B cell (primary cell): ENCODE measurements at regions not wholly inside any gene's neighbourhood (a gene's known extent, or its start where the extent isn't known, plus 50 kb on each side); places are given as distances from the start of the nearest gene placed in this dataset.

Source experiments
- ATAC-seq: fragments of 200-7000 bp; cut with Tn5 transposase; one replicate; pipeline ENCODE4 v1.10.0; 2021; ENCODE audit warnings: low read depth, mild to moderate bottlenecking, moderate number of reproducible peaks, moderate library complexity
- CTCF ChIA-PET: fragments of 350-600 bp; sonication (Branson Sonifier 250); formaldehyde crosslinking; loops from one replicate; lab custom pipeline; 2021; ENCODE audit warnings: antibody characterized with exemption, inconsistent platforms; lab: Charles Lee
- POLR2A ChIA-PET: fragments of 350-600 bp; sonication (Branson Sonifier 250); formaldehyde crosslinking; loops from one replicate; lab custom pipeline; 2021; ENCODE audit warnings: antibody characterized with exemption; lab: Charles Lee
- DNase-seq: peaks from one replicate; pipeline ENCODE4 v3.0.0; 2013
- H2AFZ ChIP-seq: 2 replicates; pipeline ENCODE4 v1.6.1; 2012; ENCODE audit warnings: mild to moderate bottlenecking, low read depth, low read length; ENCODE audit not compliant: insufficient read depth, poor library complexity, severe bottlenecking
- H3K27ac ChIP-seq, 2 donors: 1 replicate in 1 of 2; 2 replicates in 1 of 2; pipeline ENCODE4 v1.5.1; 2012 to 2013; ENCODE audit warnings: low read length in 2 of 2, mild to moderate bottlenecking in 2 of 2, moderate library complexity in 1 of 2
- H3K27me3 ChIP-seq, 4 experiments: fragments of 200-600 bp in 1 of 4; sonication (generic) in 1 of 4; replicated peaks in 1 of 4; 1 replicate in 2 of 4; 2 replicates in 2 of 4; pipeline versions ENCODE4 v1.6.1 to v1.7.0; 2013 to 2016; ENCODE audit warnings: low read length in 3 of 4, mild to moderate bottlenecking in 2 of 4, mixed read lengths in 1 of 4, moderate library complexity in 1 of 4; ENCODE audit not compliant: insufficient read depth in 4 of 4, control insufficient read depth in 3 of 4; ENCODE audit errors: control extremely low read depth in 1 of 4
- H3K36me3 ChIP-seq, 2 experiments: replicated peaks in 1 of 2; 1 replicate in 1 of 2; 2 replicates in 1 of 2; pipeline versions ENCODE4 v1.6.1 to v1.7.1; 2013; ENCODE audit warnings: low read length in 1 of 2; ENCODE audit not compliant: insufficient read depth in 2 of 2, control insufficient read depth in 1 of 2; ENCODE audit errors: control extremely low read depth in 1 of 2, extremely low read depth in 1 of 2
- H3K4me1 ChIP-seq, 2 donors: fragments of 200-600 bp in 1 of 2; sonication (generic) in 1 of 2; 1 replicate in 1 of 2; 2 replicates in 1 of 2; pipeline versions ENCODE4 v1.5.1 to v1.6.1; 2013 to 2017; ENCODE audit warnings: low read length in 2 of 2; ENCODE audit not compliant: control insufficient read depth in 2 of 2, insufficient read depth in 2 of 2
- H3K4me2 ChIP-seq: replicated peaks from 2 replicates; pipeline ENCODE3; 2012; ENCODE audit warnings: mild to moderate bottlenecking, low read depth, low read length; ENCODE audit not compliant: poor library complexity, severe bottlenecking
- H3K4me3 ChIP-seq, 5 experiments: fragments of 200-600 bp in 1 of 5; sonication (generic) in 1 of 5; 1 replicate in 3 of 5; 2 replicates in 2 of 5; pipeline versions ENCODE4 v1.5.1 to v1.7.0; 2011 to 2016; ENCODE audit warnings: low read length in 4 of 5, mild to moderate bottlenecking in 4 of 5, low read depth in 2 of 5, control low read depth in 1 of 5, moderate library complexity in 1 of 5; ENCODE audit not compliant: insufficient read depth in 1 of 5; ENCODE audit errors: control extremely low read depth in 1 of 5, extremely low read depth in 1 of 5
- H3K79me2 ChIP-seq: fragments of 200-600 bp; sonication (generic); one replicate; pipeline ENCODE4 v1.6.0; 2016; ENCODE audit warnings: low read length; ENCODE audit not compliant: control insufficient read depth, insufficient read depth
- H3K9ac ChIP-seq: fragments of 200-600 bp; sonication (generic); 2 replicates; pipeline ENCODE4 v1.6.1; 2017; ENCODE audit warnings: mild to moderate bottlenecking, low read length, moderate library complexity
- H3K9me3 ChIP-seq, 3 donors: one replicate each; pipeline versions ENCODE4 v1.6.1 to v1.7.1; 2013; ENCODE audit warnings: low read length in 2 of 3; ENCODE audit not compliant: control insufficient read depth in 2 of 3, insufficient read depth in 1 of 3; ENCODE audit errors: control extremely low read depth in 1 of 3
- H4K20me1 ChIP-seq: 2 replicates; pipeline ENCODE4 v1.6.0; 2012; ENCODE audit warnings: mild to moderate bottlenecking, low read length; ENCODE audit not compliant: insufficient read depth, control insufficient read depth, poor library complexity, severe bottlenecking
- H3K27ac Mint-ChIP-seq: one replicate; pipeline ENCODE4 v1.8.0; 2021; ENCODE audit warnings: mixed read lengths
- H3K27me3 Mint-ChIP-seq: one replicate; pipeline ENCODE4 v1.8.0; 2021; ENCODE audit warnings: mixed read lengths
- H3K4me1 Mint-ChIP-seq: one replicate; pipeline ENCODE4 v1.8.0; 2021; ENCODE audit warnings: mixed read lengths
- H3K4me3 Mint-ChIP-seq: one replicate; pipeline ENCODE4 v1.8.0; 2021; ENCODE audit warnings: mixed read lengths
- H3K9me3 Mint-ChIP-seq: one replicate; pipeline ENCODE4 v1.8.0; 2022; ENCODE audit warnings: mixed read lengths; ENCODE audit not compliant: insufficient read depth
- CTCF ChIP-seq: fragments of 200-600 bp; IDR thresholded peaks from one replicate; pipeline ENCODE4 v1.8.0; 2022; ENCODE audit warnings: antibody characterized with exemption, mild to moderate bottlenecking
- EZH2 ChIP-seq: IDR thresholded peaks from 2 replicates; pipeline ENCODE4 v1.6.1; 2012; ENCODE audit warnings: borderline replicate concordance, low read depth, mild to moderate bottlenecking, moderate library complexity, low read length; ENCODE audit not compliant: insufficient read depth, poor library complexity, severe bottlenecking
- WGBS: methylation state at CpG from one replicate; pipeline ENCODE4 v1.1.5; 2013; ENCODE audit warnings: missing lambda C conversion rate; ENCODE audit not compliant: insufficient coverage; 5-methylcytosine and 5-hydroxymethylcytosine counted together
- intact Hi-C: fragments of 100-400 bp; cut with micrococcal nuclease; formaldehyde crosslinking; loops from one replicate; pipeline ENCODE4 v1.10.0; 2022

DNA sequence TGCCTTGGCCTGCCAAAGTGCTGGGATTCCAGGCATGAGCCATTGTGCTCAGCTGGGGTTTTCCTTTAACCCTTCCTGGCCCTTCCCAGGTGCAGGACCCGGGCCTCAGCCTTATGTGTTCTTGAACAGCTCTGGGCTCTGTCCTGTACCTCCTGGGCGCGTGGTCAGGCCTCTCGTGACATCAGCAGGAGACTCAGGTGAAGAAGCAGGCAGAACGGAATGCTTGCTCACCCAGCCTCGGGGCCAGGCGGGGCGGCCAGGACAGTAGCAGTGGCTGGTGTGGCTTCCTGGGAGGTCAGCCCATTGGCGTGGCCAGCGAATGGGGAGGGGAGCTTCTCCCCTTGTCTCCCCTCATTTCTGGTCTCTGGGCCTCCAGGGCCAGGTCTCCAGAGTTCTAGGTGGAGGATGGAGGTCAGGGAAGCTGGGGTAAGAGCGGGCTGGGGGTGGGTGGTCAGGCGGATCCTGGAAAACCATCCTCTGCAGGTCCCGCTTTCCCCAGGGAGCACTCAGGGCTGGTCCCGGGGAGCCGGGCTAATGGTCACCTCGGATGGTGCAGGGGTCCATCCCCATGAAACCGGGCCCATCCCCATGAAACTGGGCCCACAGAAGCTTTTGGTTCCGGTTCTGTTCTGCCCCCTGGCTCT, 281.5 kb downstream of the SEC14L1 start:
- no peaks in the 10 kb centered on the region for H4K20me1 ChIP-seq
- peak overlapping the region; percentile 25 to 27 for H3K27ac ChIP-seq
- intact Hi-C loops = no loop called here
- no peak for ATAC-seq
- H3K27me3 Mint-ChIP-seq = no peaks in the 10 kb centered on the region
- no peak for DNase-seq
- H3K9ac ChIP-seq = no peak overlapping the region
- H3K4me2 ChIP-seq = peak overlapping the region; percentile 63
- H3K79me2 ChIP-seq = peaks cover 34% of the 10 kb centered on the region
- no peaks in the 10 kb centered on the region for H3K27me3 ChIP-seq
- 98% methylated on average over 18 of the region's 18 CpGs for WGBS
- CTCF ChIA-PET = interaction anchor here (1.2 to 27.0 kb wide), 5 partner anchors 11 to 97 kb away, joined by 3 to 699 read pairs (median 9); no protein-coding TSS in a partner anchor
- H3K9me3 Mint-ChIP-seq = no peaks in the 10 kb centered on the region
- no peaks in the 10 kb centered on the region for H3K36me3 ChIP-seq
- H3K4me3 Mint-ChIP-seq = no peak overlapping the region
- no peak overlapping the region for H2AFZ ChIP-seq
- no peak overlapping the region for H3K27ac Mint-ChIP-seq
- H3K4me1 Mint-ChIP-seq = peaks cover 43% of the 10 kb centered on the region
- no peak overlapping the region for H3K4me3 ChIP-seq
- H3K9me3 ChIP-seq = no peaks in the 10 kb centered on the region
- no peak for TF ChIP-seq EZH2
- TF ChIP-seq CTCF = no peak
- POLR2A ChIA-PET = interaction anchor here (0.7 to 2.1 kb wide), 4 partner anchors 11 to 19 kb away, joined by 3 to 15 read pairs (median 5); no protein-coding TSS in a partner anchor
- H3K4me1 ChIP-seq = peaks cover 40 to 61% of the 10 kb centered on the region in 2 donors

GRCh38 chr17:77422748-77423113, 282.0 kb downstream of the SEC14L1 start:
- Mint-ChIP-seq H3K27me3 (no peaks in the 10 kb centered on the region), H3K4me1 (peaks cover 47% of the 10 kb centered on the region), H3K4me3 (no peak overlapping the region), H3K9me3 (no peaks in the 10 kb centered on the region), H3K27ac (peak overlapping the region; percentile 38)
- peaks cover 35% of the 10 kb centered on the region for H3K79me2 ChIP-seq
- H3K27ac ChIP-seq = no peak overlapping the region
- TF ChIP-seq EZH2 (no peak), CTCF (no peak)
- no peaks in the 10 kb centered on the region for H4K20me1 ChIP-seq
- H3K27me3 ChIP-seq = no peaks in the 10 kb centered on the region
- ATAC-seq (no peak), DNase-seq (no peak)
- H3K36me3 ChIP-seq = no peaks in the 10 kb centered on the region
- H3K9ac ChIP-seq = no peak overlapping the region
- ChIA-PET POLR2A (interaction anchor here (2.1 kb wide), 2 partner anchors 13 to 17 kb away, joined by 5 to 15 read pairs; no protein-coding TSS in a partner anchor), CTCF (interaction anchor here (1.5 to 27.0 kb wide), 4 partner anchors 10 to 71 kb away, joined by 3 to 699 read pairs (median 452); no protein-coding TSS in a partner anchor)
- H3K4me1 ChIP-seq = peaks cover 45 to 66% of the 10 kb centered on the region in 2 donors
- H3K4me3 ChIP-seq = no peak overlapping the region
- no peak overlapping the region for H2AFZ ChIP-seq
- intact Hi-C loops = no loop called here
- 89% methylated on average over 3 of the region's 4 CpGs for WGBS
- no peak overlapping the region for H3K4me2 ChIP-seq
- no peaks in the 10 kb centered on the region for H3K9me3 ChIP-seq
